GM23248 (cell line): ENCODE measurements at regions not wholly inside any gene's neighbourhood (a gene's known extent, or its start where the extent isn't known, plus 50 kb on each side); places are given as distances from the start of the nearest gene placed in this dataset.

ENCODE experiments used
- EZH2 ChIP-seq: fragments of 200-600 bp; sonication (generic); IDR thresholded peaks from 2 replicates; pipeline ENCODE4 v1.6.1; 2018; ENCODE audit warnings: antibody characterized with exemption, mild to moderate bottlenecking; ENCODE audit not compliant: insufficient read depth, poor library complexity, severe bottlenecking
- EZH2phosphoT487 ChIP-seq: fragments of 200-600 bp; sonication (generic); IDR thresholded peaks from 2 replicates; pipeline ENCODE4 v1.6.1; 2018; ENCODE audit warnings: antibody characterized with exemption, moderate library complexity, mild to moderate bottlenecking, low read depth; ENCODE audit not compliant: insufficient read depth

DNA sequence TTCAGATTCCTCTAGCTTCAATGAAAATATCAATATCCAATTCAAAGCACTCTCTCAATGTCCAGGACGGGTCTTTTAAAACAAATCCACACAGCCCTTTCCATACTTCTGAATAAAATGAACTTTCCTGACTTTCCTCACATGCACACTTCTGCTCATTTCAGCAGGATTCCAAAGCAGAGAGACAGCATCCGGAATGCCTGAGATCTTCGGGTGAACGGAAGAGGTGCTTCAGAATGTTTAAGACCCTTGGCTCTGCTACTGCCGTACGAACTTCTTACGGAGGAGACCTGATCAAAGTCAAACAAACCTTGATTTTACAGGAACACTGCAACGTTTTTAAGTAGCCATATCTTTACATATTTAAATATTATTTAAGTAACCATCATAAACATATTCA is 245.7 kb downstream of the PTBP2 start:
- TF ChIP-seq EZH2phosphoT487 (no peak), EZH2 (no peak)
